CD14-positive monocyte (primary cell): ENCODE measurements at regions not wholly inside any gene's neighbourhood (a gene's known extent, or its start where the extent isn't known, plus 50 kb on each side); places are given as distances from the start of the nearest gene placed in this dataset.

Experiments
- DNase-seq, 3 donors: peaks; one replicate each; pipeline ENCODE4 v3.0.0-alpha.2; 2011 to 2022
- H2AFZ ChIP-seq: 2 replicates; pipeline ENCODE4 v1.6.0; 2012; ENCODE audit warnings: mild to moderate bottlenecking, low read depth, low read length, inconsistent platforms; ENCODE audit not compliant: insufficient read depth, poor library complexity, severe bottlenecking
- H3K27ac ChIP-seq, 2 donors: 1 replicate in 1 of 2; 2 replicates in 1 of 2; pipeline ENCODE4 v1.5.1; 2012 to 2013; ENCODE audit warnings: low read length in 2 of 2, control low read depth in 1 of 2, inconsistent platforms in 1 of 2, low read depth in 1 of 2, mild to moderate bottlenecking in 1 of 2
- H3K27me3 ChIP-seq, 2 donors: one replicate each; pipeline versions ENCODE4 v1.6.0 to v1.6.1; 2011 to 2013; ENCODE audit warnings: low read length in 2 of 2; ENCODE audit not compliant: control insufficient read depth in 2 of 2, insufficient read depth in 2 of 2
- H3K36me3 ChIP-seq, 2 donors: replicated peaks in 1 of 2; 1 replicate in 1 of 2; 2 replicates in 1 of 2; pipeline versions ENCODE4 v1.5.1 to v1.6.1; 2012 to 2013; ENCODE audit warnings: low read length in 2 of 2, control low read depth in 1 of 2, inconsistent platforms in 1 of 2, mild to moderate bottlenecking in 1 of 2; ENCODE audit not compliant: insufficient read depth in 2 of 2, control insufficient read depth in 1 of 2
- H3K4me1 ChIP-seq, 2 donors: 1 replicate in 1 of 2; 2 replicates in 1 of 2; pipeline versions ENCODE4 v1.5.1 to v1.6.1; 2012 to 2013; ENCODE audit warnings: low read length in 2 of 2, control low read depth in 1 of 2, inconsistent platforms in 1 of 2, mild to moderate bottlenecking in 1 of 2, moderate library complexity in 1 of 2; ENCODE audit not compliant: insufficient read depth in 2 of 2, control insufficient read depth in 1 of 2
- H3K4me2 ChIP-seq: replicated peaks from 2 replicates; pipeline ENCODE3; 2012; ENCODE audit warnings: low read length, moderate library complexity, mild to moderate bottlenecking; ENCODE audit not compliant: poor library complexity, severe bottlenecking; ENCODE audit errors: extremely low read depth
- H3K4me3 ChIP-seq, 3 experiments: fragments of 200-600 bp in 1 of 3; sonication (generic) in 1 of 3; replicated peaks in 1 of 3; 1 replicate in 2 of 3; 2 replicates in 1 of 3; pipeline ENCODE4 v1.5.1; 2011 to 2013; ENCODE audit warnings: low read length in 3 of 3, mild to moderate bottlenecking in 3 of 3, control low read depth in 2 of 3, low read depth in 2 of 3, inconsistent platforms in 1 of 3, moderate library complexity in 1 of 3
- H3K79me2 ChIP-seq: 2 replicates; pipeline ENCODE4 v1.6.0; 2012; ENCODE audit warnings: mild to moderate bottlenecking, control low read depth, inconsistent platforms, low read length, moderate library complexity; ENCODE audit not compliant: insufficient read depth
- H3K9ac ChIP-seq: 2 replicates; pipeline ENCODE4 v1.6.0; 2017; ENCODE audit warnings: low read length, mild to moderate bottlenecking; ENCODE audit not compliant: insufficient read depth, poor library complexity, severe bottlenecking
- H3K9me3 ChIP-seq, 2 donors: replicated peaks in 1 of 2; 1 replicate in 1 of 2; 2 replicates in 1 of 2; pipeline versions ENCODE4 v1.5.1 to v1.6.1; 2012 to 2013; ENCODE audit warnings: low read length in 2 of 2, control low read depth in 1 of 2; ENCODE audit not compliant: control insufficient read depth in 1 of 2, insufficient read depth in 1 of 2
- H4K20me1 ChIP-seq: 2 replicates; pipeline ENCODE4 v1.6.0; 2012; ENCODE audit warnings: mild to moderate bottlenecking, low read length, control low read depth, moderate library complexity; ENCODE audit not compliant: insufficient read depth
- H3K27ac Mint-ChIP-seq, 7 donors: one replicate each; pipeline ENCODE4 v1.8.0; 2020; ENCODE audit warnings: mild to moderate bottlenecking in 7 of 7, mixed read lengths in 7 of 7, moderate library complexity in 6 of 7, inconsistent platforms in 2 of 7
- H3K27me3 Mint-ChIP-seq, 3 donors: one replicate each; pipeline ENCODE4 v1.8.0; 2021 to 2022; ENCODE audit warnings: low read depth in 3 of 3, mild to moderate bottlenecking in 3 of 3, mixed read lengths in 3 of 3, moderate library complexity in 3 of 3, inconsistent platforms in 1 of 3
- H3K36me3 Mint-ChIP-seq, 2 donors: one replicate each; pipeline ENCODE4 v1.8.0; 2020; ENCODE audit warnings: mixed read lengths in 2 of 2, inconsistent platforms in 1 of 2, mild to moderate bottlenecking in 1 of 2
- H3K4me1 Mint-ChIP-seq: one replicate; pipeline ENCODE4 v1.8.0; 2020; ENCODE audit warnings: mild to moderate bottlenecking, mixed read lengths
- H3K4me3 Mint-ChIP-seq, 2 donors: one replicate each; pipeline ENCODE4 v1.8.0; 2020; ENCODE audit warnings: mild to moderate bottlenecking in 2 of 2, mixed read lengths in 2 of 2, moderate library complexity in 1 of 2
- H3K9me3 Mint-ChIP-seq, 7 donors: one replicate each; pipeline ENCODE4 v1.8.0; 2020 to 2022; ENCODE audit warnings: mixed read lengths in 7 of 7, mild to moderate bottlenecking in 6 of 7, moderate library complexity in 6 of 7, inconsistent platforms in 2 of 7
- WGBS: methylation state at CpG from one replicate; pipeline ENCODE4 v1.1.5; 2013; ENCODE audit warnings: missing lambda C conversion rate; ENCODE audit not compliant: insufficient coverage; 5-methylcytosine and 5-hydroxymethylcytosine counted together
- intact Hi-C, 2 donors: fragments of 100-400 bp; cut with micrococcal nuclease; formaldehyde crosslinking; loops; one replicate each; pipeline versions ENCODE4 v1.15.0 to v1.15.1; 2023
- TF ChIP-seq, protein P1 (sequence below): fragments of 200-600 bp; IDR thresholded peaks from one replicate; pipeline ENCODE4 v1.8.0; 2022; ENCODE audit warnings: antibody characterized with exemption, mild to moderate bottlenecking

DNA sequence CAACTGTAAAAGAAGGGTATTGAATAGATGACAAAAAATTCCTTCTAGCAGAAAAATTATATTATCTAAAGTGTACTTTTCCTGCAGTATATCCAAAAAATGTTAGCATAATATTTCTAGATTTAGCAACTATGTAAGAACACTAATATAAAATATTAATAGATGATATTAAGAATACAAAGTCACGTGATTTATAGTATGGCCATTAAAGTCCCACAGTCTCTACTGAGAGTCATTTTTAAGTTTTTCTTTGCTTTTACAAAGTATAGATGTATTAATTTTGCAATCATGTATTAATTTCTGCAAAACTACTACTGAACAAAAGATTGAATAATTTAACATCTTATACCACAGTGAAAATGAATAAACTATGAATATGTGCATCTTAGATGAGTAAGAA lies 94.9 kb downstream of the ZWINT start:
- Histone ChIP-seq H3K4me2 (no peak overlapping the region), H2AFZ (no peak overlapping the region), H4K20me1 (no peaks in the 10 kb centered on the region), H3K27me3 (no peaks in the 10 kb centered on the region), H3K9ac (no peak overlapping the region), H3K27ac (no peak overlapping the region), H3K9me3 (no peaks in the 10 kb centered on the region), H3K4me3 (no peak overlapping the region), H3K4me1 (no peaks in the 10 kb centered on the region), H3K79me2 (no peaks in the 10 kb centered on the region), H3K36me3 (no peaks in the 10 kb centered on the region)
- intact Hi-C loops, result no loop called here
- H3K27me3 Mint-ChIP-seq, result no peaks in the 10 kb centered on the region
- no peaks in the 10 kb centered on the region for H3K4me1 Mint-ChIP-seq
- no peak overlapping the region for H3K27ac Mint-ChIP-seq
- peaks cover 0 to 2% (median 0%) of the 10 kb centered on the region in 7 donors for H3K9me3 Mint-ChIP-seq
- no peaks in the 10 kb centered on the region for H3K36me3 Mint-ChIP-seq
- WGBS, result no CpG with 5 or more reads among the region's 1 CpG
- TF ChIP-seq, protein P1, sequence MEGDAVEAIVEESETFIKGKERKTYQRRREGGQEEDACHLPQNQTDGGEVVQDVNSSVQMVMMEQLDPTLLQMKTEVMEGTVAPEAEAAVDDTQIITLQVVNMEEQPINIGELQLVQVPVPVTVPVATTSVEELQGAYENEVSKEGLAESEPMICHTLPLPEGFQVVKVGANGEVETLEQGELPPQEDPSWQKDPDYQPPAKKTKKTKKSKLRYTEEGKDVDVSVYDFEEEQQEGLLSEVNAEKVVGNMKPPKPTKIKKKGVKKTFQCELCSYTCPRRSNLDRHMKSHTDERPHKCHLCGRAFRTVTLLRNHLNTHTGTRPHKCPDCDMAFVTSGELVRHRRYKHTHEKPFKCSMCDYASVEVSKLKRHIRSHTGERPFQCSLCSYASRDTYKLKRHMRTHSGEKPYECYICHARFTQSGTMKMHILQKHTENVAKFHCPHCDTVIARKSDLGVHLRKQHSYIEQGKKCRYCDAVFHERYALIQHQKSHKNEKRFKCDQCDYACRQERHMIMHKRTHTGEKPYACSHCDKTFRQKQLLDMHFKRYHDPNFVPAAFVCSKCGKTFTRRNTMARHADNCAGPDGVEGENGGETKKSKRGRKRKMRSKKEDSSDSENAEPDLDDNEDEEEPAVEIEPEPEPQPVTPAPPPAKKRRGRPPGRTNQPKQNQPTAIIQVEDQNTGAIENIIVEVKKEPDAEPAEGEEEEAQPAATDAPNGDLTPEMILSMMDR, result no peak
- no peak overlapping the region for H3K4me3 Mint-ChIP-seq
- no peak for DNase-seq

DNA sequence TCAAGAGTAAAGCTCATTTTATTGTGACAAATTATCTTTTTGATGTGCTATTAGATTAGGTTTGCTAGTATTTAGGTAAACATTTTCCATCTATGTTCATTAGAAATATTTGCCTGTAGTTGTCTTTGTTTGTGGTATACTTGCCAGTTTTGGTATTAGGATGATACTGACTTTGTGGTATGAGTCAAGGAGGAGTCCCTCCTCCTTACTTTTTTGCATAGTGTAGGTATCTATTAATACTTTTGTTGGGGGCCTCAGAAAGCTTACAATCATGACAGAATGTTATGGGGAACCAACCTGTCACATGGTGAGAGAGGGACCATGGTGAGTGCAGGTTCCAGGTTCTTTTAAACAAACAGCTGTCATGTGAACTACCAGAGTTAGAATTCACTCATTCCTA lies 102.1 kb downstream of the ZWINT start:
- Histone ChIP-seq H3K9ac (no peak overlapping the region), H3K9me3 (peaks cover 6 to 12% of the 10 kb centered on the region in 2 donors), H3K4me2 (no peak overlapping the region), H3K27ac (no peak overlapping the region), H3K27me3 (no peaks in the 10 kb centered on the region), H2AFZ (no peak overlapping the region), H3K4me1 (no peaks in the 10 kb centered on the region), H3K36me3 (no peaks in the 10 kb centered on the region), H4K20me1 (no peaks in the 10 kb centered on the region), H3K79me2 (no peaks in the 10 kb centered on the region), H3K4me3 (no peak overlapping the region)
- H3K9me3 Mint-ChIP-seq, result peaks cover 0 to 12% (median 7%) of the 10 kb centered on the region in 7 donors
- H3K27me3 Mint-ChIP-seq, result no peaks in the 10 kb centered on the region
- intact Hi-C loops, result no loop called here
- TF ChIP-seq, protein P1, result no peak
- H3K4me3 Mint-ChIP-seq, result no peak overlapping the region
- no peaks in the 10 kb centered on the region for H3K4me1 Mint-ChIP-seq
- H3K27ac Mint-ChIP-seq, result no peak overlapping the region
- no peak for DNase-seq
- no peaks in the 10 kb centered on the region for H3K36me3 Mint-ChIP-seq
